ENCODE measurements at regions not wholly inside any gene's neighbourhood (a gene's known extent, or its start where the extent isn't known, plus 50 kb on each side); places are given as distances from the start of the nearest gene placed in this dataset.

- Histone ChIP-seq H3K36me3 (ENCODE audit: insufficient read depth, low read length) (no peaks in the 10 kb centered on the region), H3K79me2 (ENCODE audit: control insufficient read depth, insufficient read depth, low read length, unreplicated experiment) (no peaks in the 10 kb centered on the region), H3K27ac (ENCODE audit: low read depth, low read length) (no peak overlapping the region), H3K27me3 (ENCODE audit: insufficient read depth, low read length) (no peaks in the 10 kb centered on the region), H3K4me1 (ENCODE audit: control insufficient read depth, insufficient read depth, low read length, unreplicated experiment) (peaks cover 19% of the 10 kb centered on the region), H2AFZ (ENCODE audit: low read length, unreplicated experiment) (no peak overlapping the region), H3K4me3 (ENCODE audit: low read depth, low read length) (no peak overlapping the region)
These were observed 53.3 kb upstream of the KY start for GRCh38 chr3:134704133-134704532.

DNA sequence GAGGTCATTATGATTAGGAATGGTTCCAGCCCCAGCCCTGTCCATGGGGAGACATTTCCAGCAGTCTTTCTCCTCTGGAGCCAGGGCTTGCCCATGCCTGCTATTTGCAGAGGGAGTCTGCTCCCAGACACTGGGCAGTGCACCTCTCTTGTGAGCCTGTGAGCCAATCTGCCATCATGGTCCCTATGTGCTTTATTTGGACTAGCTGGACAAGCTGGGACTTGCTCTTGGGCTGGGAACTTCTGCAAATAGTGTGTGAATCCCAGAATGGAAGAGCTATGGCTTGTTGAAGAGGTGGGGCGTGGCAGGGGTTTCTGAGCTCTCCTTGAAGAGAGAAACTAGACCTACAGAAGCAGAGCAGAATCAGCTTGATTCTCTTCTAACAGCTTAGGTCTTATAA lies 53.7 kb upstream of the KY start:
- H3K36me3 ChIP-seq (ENCODE audit: insufficient read depth, low read length), result no peaks in the 10 kb centered on the region
- no peaks in the 10 kb centered on the region for H3K27me3 ChIP-seq (ENCODE audit: insufficient read depth, low read length)
- peaks cover 23% of the 10 kb centered on the region for H3K4me1 ChIP-seq (ENCODE audit: control insufficient read depth, insufficient read depth, low read length, unreplicated experiment)
- no peak overlapping the region for H2AFZ ChIP-seq (ENCODE audit: low read length, unreplicated experiment)
- no peak overlapping the region for H3K4me3 ChIP-seq (ENCODE audit: low read depth, low read length)
- H3K27ac ChIP-seq (ENCODE audit: low read depth, low read length), result no peak overlapping the region
- H3K79me2 ChIP-seq (ENCODE audit: control insufficient read depth, insufficient read depth, low read length, unreplicated experiment), result no peaks in the 10 kb centered on the region

DNA sequence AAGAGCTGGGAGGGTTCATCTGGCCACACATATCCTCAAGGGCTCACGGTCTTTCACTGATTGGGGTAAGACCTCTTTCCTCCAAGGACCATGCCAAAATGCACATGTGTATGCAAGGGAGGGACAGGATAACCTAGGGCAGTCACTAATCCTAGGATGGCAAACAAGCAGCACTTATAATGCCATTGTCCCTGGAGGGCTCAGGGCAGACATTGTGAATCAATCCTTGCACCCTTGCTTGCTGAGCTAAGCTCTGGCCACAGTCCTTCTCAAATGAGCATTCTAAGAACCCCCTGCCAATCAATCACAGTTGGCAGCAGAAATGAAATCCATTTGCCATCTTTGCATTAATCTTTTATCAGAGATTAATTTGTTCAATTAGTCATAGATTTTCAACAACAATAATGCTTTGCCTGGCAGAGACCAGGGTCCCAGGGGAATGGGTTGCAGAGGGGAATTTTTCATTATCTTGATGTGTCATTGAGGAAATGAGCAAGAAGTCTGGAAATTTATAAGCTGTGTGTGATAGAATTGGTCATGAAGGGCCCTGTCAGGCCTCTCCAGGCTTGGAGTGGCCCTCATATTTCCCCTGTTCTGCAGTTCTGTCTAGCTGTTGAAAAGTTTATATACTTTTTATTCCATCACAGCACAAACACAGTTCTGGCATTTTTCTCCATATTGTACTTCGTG lies 57.2 kb upstream of the KY start:
- Histone ChIP-seq H3K27me3 (ENCODE audit: insufficient read depth, low read length) (no peaks in the 10 kb centered on the region), H3K4me3 (ENCODE audit: low read depth, low read length) (peak overlapping the region; percentile 35; the same call in 1 of the 2 replicates), H3K27ac (ENCODE audit: low read depth, low read length) (peak overlapping the region; percentile 99), H3K36me3 (ENCODE audit: insufficient read depth, low read length) (no peaks in the 10 kb centered on the region), H3K4me1 (ENCODE audit: control insufficient read depth, insufficient read depth, low read length, unreplicated experiment) (peaks cover 46% of the 10 kb centered on the region), H3K79me2 (ENCODE audit: control insufficient read depth, insufficient read depth, low read length, unreplicated experiment) (no peaks in the 10 kb centered on the region), H2AFZ (ENCODE audit: low read length, unreplicated experiment) (peak overlapping the region; percentile 77)

GRCh38 chr3:134708671-134709070 lies 57.8 kb upstream of the KY start:
- H2AFZ ChIP-seq (ENCODE audit: low read length, unreplicated experiment), result peak overlapping the region; percentile 77
- H3K4me3 ChIP-seq (ENCODE audit: low read depth, low read length), result peak overlapping the region; percentile 9; the same call in 1 of the 2 replicates
- H3K4me1 ChIP-seq (ENCODE audit: control insufficient read depth, insufficient read depth, low read length, unreplicated experiment), result peaks cover 46% of the 10 kb centered on the region
- H3K27me3 ChIP-seq (ENCODE audit: insufficient read depth, low read length), result no peaks in the 10 kb centered on the region
- H3K36me3 ChIP-seq (ENCODE audit: insufficient read depth, low read length), result no peaks in the 10 kb centered on the region
- peak overlapping the region; percentile 99 for H3K27ac ChIP-seq (ENCODE audit: low read depth, low read length)
- no peaks in the 10 kb centered on the region for H3K79me2 ChIP-seq (ENCODE audit: control insufficient read depth, insufficient read depth, low read length, unreplicated experiment)

GRCh38 chr3:134709076-134709475 lies 58.3 kb upstream of the KY start:
- H3K27me3 ChIP-seq (ENCODE audit: insufficient read depth, low read length), result no peaks in the 10 kb centered on the region
- no peak overlapping the region for H2AFZ ChIP-seq (ENCODE audit: low read length, unreplicated experiment)
- no peaks in the 10 kb centered on the region for H3K79me2 ChIP-seq (ENCODE audit: control insufficient read depth, insufficient read depth, low read length, unreplicated experiment)
- H3K36me3 ChIP-seq (ENCODE audit: insufficient read depth, low read length), result no peaks in the 10 kb centered on the region
- peaks cover 46% of the 10 kb centered on the region for H3K4me1 ChIP-seq (ENCODE audit: control insufficient read depth, insufficient read depth, low read length, unreplicated experiment)
- peak overlapping the region; percentile 9; the same call in 1 of the 2 replicates for H3K4me3 ChIP-seq (ENCODE audit: low read depth, low read length)
- H3K27ac ChIP-seq (ENCODE audit: low read depth, low read length), result peak overlapping the region; percentile 99

DNA sequence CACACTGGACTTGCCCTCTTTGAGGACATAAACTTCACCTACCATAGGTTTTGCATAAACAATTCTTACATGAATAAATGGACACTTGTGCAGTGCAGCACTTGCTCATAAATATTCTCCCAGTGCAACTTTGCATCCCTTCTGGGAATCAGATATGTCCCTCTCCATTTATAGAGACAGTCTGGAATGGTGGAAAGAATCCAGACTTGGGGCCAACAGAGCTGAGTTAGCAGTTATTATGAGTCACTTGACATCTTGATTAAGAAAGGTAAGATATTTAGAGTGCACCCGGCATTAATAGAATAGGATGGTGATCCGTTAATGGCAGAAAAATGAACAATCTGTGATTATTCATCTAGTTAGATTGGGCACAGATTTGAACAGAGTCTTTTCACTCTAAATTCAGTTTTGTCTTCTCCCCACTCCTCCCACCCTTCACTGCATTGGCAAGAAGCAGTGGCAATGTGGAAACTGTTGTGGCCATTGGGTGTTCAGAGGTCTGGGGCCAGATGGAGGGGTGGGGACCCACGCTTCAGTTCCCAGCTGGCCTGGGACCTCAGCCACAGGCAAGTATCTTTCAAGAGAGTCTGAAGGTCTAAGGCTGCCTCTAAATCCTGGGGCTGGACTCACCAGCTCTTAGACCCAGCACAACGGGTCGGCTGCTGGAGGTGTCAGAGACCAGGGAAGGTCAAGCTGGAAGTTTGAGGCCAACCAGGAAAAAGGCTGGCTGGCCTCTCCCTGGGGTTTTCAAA lies 58.9 kb upstream of the KY start:
- Histone ChIP-seq H3K79me2 (ENCODE audit: control insufficient read depth, insufficient read depth, low read length, unreplicated experiment) (no peaks in the 10 kb centered on the region), H3K4me1 (ENCODE audit: control insufficient read depth, insufficient read depth, low read length, unreplicated experiment) (peaks cover 46% of the 10 kb centered on the region), H3K27me3 (ENCODE audit: insufficient read depth, low read length) (no peaks in the 10 kb centered on the region), H2AFZ (ENCODE audit: low read length, unreplicated experiment) (peak overlapping the region; percentile 27), H3K27ac (ENCODE audit: low read depth, low read length) (peak overlapping the region; percentile 99), H3K4me3 (ENCODE audit: low read depth, low read length) (no peak overlapping the region), H3K36me3 (ENCODE audit: insufficient read depth, low read length) (no peaks in the 10 kb centered on the region)

DNA sequence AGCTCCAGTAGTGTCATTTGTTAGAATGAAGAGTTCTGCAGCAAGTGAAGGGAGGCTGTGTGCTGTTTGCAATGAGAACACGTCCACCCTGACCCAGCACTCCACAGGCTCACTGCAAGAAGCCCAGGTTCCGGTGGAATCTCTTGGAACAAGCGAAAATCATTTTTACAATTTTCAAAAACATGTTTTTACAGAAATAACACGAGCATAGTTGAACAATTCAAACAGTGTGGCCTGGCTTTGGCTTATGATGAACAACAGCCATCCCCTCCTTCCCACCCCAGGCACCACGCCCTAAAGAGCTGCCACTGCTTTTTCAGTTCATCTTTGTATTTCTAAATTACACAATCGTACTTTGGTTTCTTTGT lies 59.5 kb upstream of the KY start:
- peak overlapping the region; percentile 27 for H2AFZ ChIP-seq (ENCODE audit: low read length, unreplicated experiment)
- no peaks in the 10 kb centered on the region for H3K36me3 ChIP-seq (ENCODE audit: insufficient read depth, low read length)
- H3K27ac ChIP-seq (ENCODE audit: low read depth, low read length), result peak overlapping the region; percentile 99

GRCh38 chr3:134711284-134711683 lies 60.5 kb upstream of the KY start:
- no peaks in the 10 kb centered on the region for H3K27me3 ChIP-seq (ENCODE audit: insufficient read depth, low read length)
- H3K4me3 ChIP-seq (ENCODE audit: low read depth, low read length), result peak overlapping the region; percentile 7; the same call in 1 of the 2 replicates
- H3K27ac ChIP-seq (ENCODE audit: low read depth, low read length), result peak overlapping the region; percentile 58
- H3K79me2 ChIP-seq (ENCODE audit: control insufficient read depth, insufficient read depth, low read length, unreplicated experiment), result no peaks in the 10 kb centered on the region
- peaks cover 46% of the 10 kb centered on the region for H3K4me1 ChIP-seq (ENCODE audit: control insufficient read depth, insufficient read depth, low read length, unreplicated experiment)
- H3K36me3 ChIP-seq (ENCODE audit: insufficient read depth, low read length), result no peaks in the 10 kb centered on the region
- no peak overlapping the region for H2AFZ ChIP-seq (ENCODE audit: low read length, unreplicated experiment)

More for the DNA sequence above, 59.5 kb upstream of the KY start:
- Histone ChIP-seq H3K27me3 (ENCODE audit: insufficient read depth, low read length) (no peaks in the 10 kb centered on the region), H3K4me1 (ENCODE audit: control insufficient read depth, insufficient read depth, low read length, unreplicated experiment) (peaks cover 46% of the 10 kb centered on the region), H3K4me3 (ENCODE audit: low read depth, low read length) (no peak overlapping the region), H3K79me2 (ENCODE audit: control insufficient read depth, insufficient read depth, low read length, unreplicated experiment) (no peaks in the 10 kb centered on the region)

DNA sequence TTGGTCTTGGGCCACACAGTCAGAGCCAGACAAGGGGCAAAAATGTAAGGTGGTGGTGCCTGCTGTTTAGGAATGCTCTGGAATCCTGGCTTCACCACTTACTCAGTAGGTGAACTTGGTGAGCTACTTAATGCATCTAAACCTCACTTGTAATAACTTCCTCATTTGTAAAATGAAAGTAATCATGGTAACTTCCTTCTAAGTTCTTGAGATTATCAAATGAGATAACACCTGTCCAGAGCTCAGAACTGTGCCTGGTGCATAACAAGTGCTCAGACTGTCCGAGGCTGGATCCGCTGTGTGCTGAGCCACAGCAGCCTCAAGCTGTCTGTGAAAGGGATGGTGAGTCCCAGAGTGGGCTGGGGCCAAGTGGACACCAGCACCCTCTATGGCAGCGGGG lies 62.8 kb upstream of the KY start:
- no peak overlapping the region for H3K4me3 ChIP-seq (ENCODE audit: low read depth, low read length)
- no peaks in the 10 kb centered on the region for H3K79me2 ChIP-seq (ENCODE audit: control insufficient read depth, insufficient read depth, low read length, unreplicated experiment)
- no peaks in the 10 kb centered on the region for H3K27me3 ChIP-seq (ENCODE audit: insufficient read depth, low read length)
- peaks cover 31% of the 10 kb centered on the region for H3K4me1 ChIP-seq (ENCODE audit: control insufficient read depth, insufficient read depth, low read length, unreplicated experiment)
- no peak overlapping the region for H3K27ac ChIP-seq (ENCODE audit: low read depth, low read length)
- no peaks in the 10 kb centered on the region for H3K36me3 ChIP-seq (ENCODE audit: insufficient read depth, low read length)
- H2AFZ ChIP-seq (ENCODE audit: low read length, unreplicated experiment), result no peak overlapping the region

DNA sequence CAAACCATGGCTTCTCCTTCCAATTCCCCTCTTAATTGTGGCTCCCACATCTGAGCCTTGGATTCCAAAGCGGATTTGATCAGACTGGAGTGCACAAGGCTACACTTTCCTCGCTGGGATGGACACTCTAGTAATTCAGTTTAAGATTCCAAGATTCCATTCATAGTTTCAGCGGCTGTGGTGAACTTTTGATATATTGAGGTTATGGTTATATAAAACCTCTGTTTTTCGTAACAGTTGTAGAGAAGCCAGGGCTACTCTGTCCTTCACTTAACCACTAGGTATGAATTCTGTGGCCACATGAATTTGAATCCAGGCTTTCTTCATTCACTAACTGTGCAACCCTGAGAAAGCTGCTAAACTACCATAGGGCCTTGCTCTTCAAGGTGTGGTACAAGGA lies 67.9 kb upstream of the KY start:
- no peak overlapping the region for H3K27ac ChIP-seq (ENCODE audit: low read depth, low read length)
- H3K27me3 ChIP-seq (ENCODE audit: insufficient read depth, low read length), result no peaks in the 10 kb centered on the region
- no peaks in the 10 kb centered on the region for H3K4me1 ChIP-seq (ENCODE audit: control insufficient read depth, insufficient read depth, low read length, unreplicated experiment)
- no peaks in the 10 kb centered on the region for H3K36me3 ChIP-seq (ENCODE audit: insufficient read depth, low read length)
- H3K4me3 ChIP-seq (ENCODE audit: low read depth, low read length), result no peak overlapping the region
- no peaks in the 10 kb centered on the region for H3K79me2 ChIP-seq (ENCODE audit: control insufficient read depth, insufficient read depth, low read length, unreplicated experiment)
- no peak overlapping the region for H2AFZ ChIP-seq (ENCODE audit: low read length, unreplicated experiment)

DNA sequence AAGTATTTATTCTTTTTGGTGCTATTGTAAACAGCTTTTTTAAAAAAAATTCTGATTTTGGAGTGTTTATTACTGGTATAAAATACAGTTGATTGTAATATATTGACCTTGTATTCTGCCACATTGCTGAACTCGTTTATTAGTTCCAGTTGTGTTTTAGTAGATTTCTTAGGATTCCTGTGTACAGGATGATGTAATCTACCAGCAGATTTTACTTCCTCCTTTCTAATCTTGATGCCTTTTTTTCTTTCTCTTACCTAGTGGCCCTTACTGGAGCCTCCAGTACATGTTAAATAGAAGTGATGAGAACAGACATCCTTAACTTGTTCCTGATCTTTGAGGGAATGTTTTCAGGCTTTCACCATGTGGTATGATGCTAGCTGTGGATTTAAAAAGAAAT lies 70.4 kb upstream of the KY start:
- H3K4me1 ChIP-seq (ENCODE audit: control insufficient read depth, insufficient read depth, low read length, unreplicated experiment), result no peaks in the 10 kb centered on the region
- H2AFZ ChIP-seq (ENCODE audit: low read length, unreplicated experiment), result no peak overlapping the region
- no peaks in the 10 kb centered on the region for H3K36me3 ChIP-seq (ENCODE audit: insufficient read depth, low read length)
- H3K4me3 ChIP-seq (ENCODE audit: low read depth, low read length), result no peak overlapping the region
- no peaks in the 10 kb centered on the region for H3K27me3 ChIP-seq (ENCODE audit: insufficient read depth, low read length)
- H3K27ac ChIP-seq (ENCODE audit: low read depth, low read length), result no peak overlapping the region
- no peaks in the 10 kb centered on the region for H3K79me2 ChIP-seq (ENCODE audit: control insufficient read depth, insufficient read depth, low read length, unreplicated experiment)
